Nephron (organoid): ENCODE measurements at regions not wholly inside any gene's neighbourhood (a gene's known extent, or its start where the extent isn't known, plus 50 kb on each side); places are given as distances from the start of the nearest gene placed in this dataset.

Source experiments
- H3K27ac Mint-ChIP-seq, 3 experiments: 2 replicates each; pipeline ENCODE4 v1.8.0; 2020; ENCODE audit warnings: mixed read lengths in 3 of 3, mild to moderate bottlenecking in 2 of 3, moderate library complexity in 1 of 3
- H3K27me3 Mint-ChIP-seq: 2 replicates; pipeline ENCODE4 v1.8.0; 2021; ENCODE audit warnings: low read depth, mild to moderate bottlenecking, moderate library complexity, mixed read lengths
- H3K36me3 Mint-ChIP-seq: 2 replicates; pipeline ENCODE4 v1.8.0; 2020; ENCODE audit warnings: low read depth, mixed read lengths
- H3K4me1 Mint-ChIP-seq: 2 replicates; pipeline ENCODE4 v1.8.0; 2020; ENCODE audit warnings: mixed read lengths
- H3K4me3 Mint-ChIP-seq, 3 experiments: 2 replicates each; pipeline ENCODE4 v1.8.0; 2020; ENCODE audit warnings: mild to moderate bottlenecking in 3 of 3, mixed read lengths in 3 of 3, moderate library complexity in 2 of 3
- H3K9me3 Mint-ChIP-seq: 2 replicates; pipeline ENCODE4 v1.8.0; 2020; ENCODE audit warnings: mixed read lengths
- CTCF ChIP-seq, 3 experiments: fragments of 200-600 bp; sonication (generic); IDR thresholded peaks; one replicate each; pipeline ENCODE4 v1.5.0; 2021; ENCODE audit warnings: antibody characterized with exemption in 3 of 3; ENCODE audit not compliant: unreplicated experiment in 3 of 3

GRCh38 chr5:118555727-118556126 is 432.6 kb downstream of the DTWD2 start:
- TF ChIP-seq CTCF (IDR thresholded peaks at IDR 0.05; ENCODE audit: unreplicated experiment in 3 of 3), result no peak
- H3K27me3 Mint-ChIP-seq, result no peaks in the 10 kb centered on the region
- H3K4me1 Mint-ChIP-seq, result peaks cover 16% of the 10 kb centered on the region
- no peaks in the 10 kb centered on the region for H3K36me3 Mint-ChIP-seq
- H3K4me3 Mint-ChIP-seq, result no peak overlapping the region
- peak overlapping the region in 1 of 3 experiments; percentile 2 for H3K27ac Mint-ChIP-seq
- no peaks in the 10 kb centered on the region for H3K9me3 Mint-ChIP-seq

- TF ChIP-seq CTCF (IDR thresholded peaks at IDR 0.05; ENCODE audit: unreplicated experiment in 3 of 3), result no peak
- Mint-ChIP-seq H3K9me3 (no peaks in the 10 kb centered on the region), H3K4me1 (peaks cover 16% of the 10 kb centered on the region), H3K36me3 (no peaks in the 10 kb centered on the region), H3K27me3 (no peaks in the 10 kb centered on the region), H3K4me3 (no peak overlapping the region), H3K27ac (no peak overlapping the region)
Observed at GRCh38 chr5:118554981-118555380, 433.4 kb downstream of the DTWD2 start.

GRCh38 chr5:118554241-118554640 is 434.1 kb downstream of the DTWD2 start:
- Mint-ChIP-seq H3K27ac (no peak overlapping the region), H3K4me3 (no peak overlapping the region), H3K27me3 (no peaks in the 10 kb centered on the region), H3K36me3 (no peaks in the 10 kb centered on the region), H3K4me1 (peaks cover 16% of the 10 kb centered on the region), H3K9me3 (no peaks in the 10 kb centered on the region)
- no peak for TF ChIP-seq CTCF (IDR thresholded peaks at IDR 0.05; ENCODE audit: unreplicated experiment in 3 of 3)

GRCh38 chr5:118553662-118554061 is 434.7 kb downstream of the DTWD2 start:
- TF ChIP-seq CTCF (IDR thresholded peaks at IDR 0.05; ENCODE audit: unreplicated experiment in 3 of 3), result no peak

GRCh38 chr5:118552731-118553360 is 435.5 kb downstream of the DTWD2 start:
- Mint-ChIP-seq H3K27ac (no peak overlapping the region), H3K4me1 (peaks cover 9% of the 10 kb centered on the region), H3K4me3 (no peak overlapping the region), H3K36me3 (no peaks in the 10 kb centered on the region), H3K27me3 (no peaks in the 10 kb centered on the region), H3K9me3 (no peaks in the 10 kb centered on the region)
- no peak for TF ChIP-seq CTCF (IDR thresholded peaks at IDR 0.05; ENCODE audit: unreplicated experiment in 3 of 3)

More at GRCh38 chr5:118553662-118554061, 434.7 kb downstream of the DTWD2 start:
- peaks cover 16% of the 10 kb centered on the region for H3K4me1 Mint-ChIP-seq
- H3K36me3 Mint-ChIP-seq, result no peaks in the 10 kb centered on the region
- H3K9me3 Mint-ChIP-seq, result no peaks in the 10 kb centered on the region
- H3K4me3 Mint-ChIP-seq, result no peak overlapping the region
- H3K27ac Mint-ChIP-seq, result no peak overlapping the region
- no peaks in the 10 kb centered on the region for H3K27me3 Mint-ChIP-seq

- H3K4me1 Mint-ChIP-seq, result peaks cover 4% of the 10 kb centered on the region
- H3K9me3 Mint-ChIP-seq, result no peaks in the 10 kb centered on the region
- no peak overlapping the region for H3K4me3 Mint-ChIP-seq
- H3K36me3 Mint-ChIP-seq, result no peaks in the 10 kb centered on the region
- no peaks in the 10 kb centered on the region for H3K27me3 Mint-ChIP-seq
- H3K27ac Mint-ChIP-seq, result peak overlapping the region in 1 of 3 experiments; percentile 61
- no peak for TF ChIP-seq CTCF (IDR thresholded peaks at IDR 0.05; ENCODE audit: unreplicated experiment in 3 of 3)
Observed at GRCh38 chr5:118552146-118552545, 436.2 kb downstream of the DTWD2 start.
